ENCODE measurements at regions not wholly inside any gene's neighbourhood (a gene's known extent, or its start where the extent isn't known, plus 50 kb on each side); places are given as distances from the start of the nearest gene placed in this dataset.

- 43% methylated on average over 12 of the region's 13 CpGs for WGBS (ENCODE audit: low lambda C conversion rate)
- TF ChIP-seq NRF1 (IDR thresholded peaks at IDR 0.05; ENCODE audit: low read depth, low read length): no peak
- TF ChIP-seq SIN3A (IDR thresholded peaks at IDR 0.05; ENCODE audit: borderline replicate concordance, low read depth, low read length): no peak
- no peak for TF ChIP-seq RFX5 (IDR thresholded peaks at IDR 0.05; ENCODE audit: low read length)
- TF ChIP-seq MEF2A (IDR thresholded peaks at IDR 0.05; ENCODE audit: borderline replicate concordance, low read depth): no peak
- TF ChIP-seq ELF1 (IDR thresholded peaks at IDR 0.05): no peak
- TF ChIP-seq TCF12 (IDR thresholded peaks at IDR 0.05): no peak
- no peak for TF ChIP-seq RXRA (IDR thresholded peaks at IDR 0.05; ENCODE audit: borderline replicate concordance, low read depth)
- no peak for TF ChIP-seq PBX3 (IDR thresholded peaks at IDR 0.05)
- TF ChIP-seq EZH2phosphoT487 (IDR thresholded peaks at IDR 0.05; ENCODE audit: borderline replicate concordance, low read depth): no peak
- TF ChIP-seq TAF1 (IDR thresholded peaks at IDR 0.05; ENCODE audit: borderline replicate concordance, low read depth, low read length): no peak
- TF ChIP-seq CTCF (IDR thresholded peaks at IDR 0.05): no peak
- TF ChIP-seq CHD2 (IDR thresholded peaks at IDR 0.05; ENCODE audit: low read length, partially characterized antibody): no peak
- no peak for TF ChIP-seq GATA2 (CRISPR knock-in tag; IDR thresholded peaks at IDR 0.05)
- no peak for TF ChIP-seq JUND (IDR thresholded peaks at IDR 0.05)
- no peak for TF ChIP-seq IRF3 (IDR thresholded peaks at IDR 0.05; ENCODE audit: low read depth, low read length)
- Histone ChIP-seq H3K4me2 (no peak overlapping the region), H3K4me3 (ENCODE audit: low read depth in 2 of 2, low read length in 1 of 2) (no peak overlapping the region), H3K27ac (ENCODE audit: low read depth in 2 of 2, low read length in 1 of 2) (no peak overlapping the region), H3K9me3 (no peaks in the 10 kb centered on the region), H3F3A (replicated peaks; ENCODE audit: insufficient read depth) (no peaks in the 10 kb centered on the region), H3K9me2 (no peaks in the 10 kb centered on the region), H2AFZ (ENCODE audit: low read depth) (no peak overlapping the region), H3K27me3 (ENCODE audit: insufficient read depth) (no peaks in the 10 kb centered on the region), H3K4me1 (ENCODE audit: control insufficient read depth in 1 of 2, insufficient read depth in 2 of 2, low read depth in 1 of 2, low read length in 1 of 2) (peaks cover 0 to 11% of the 10 kb centered on the region in 2 experiments; a peak in 1 of 4 replicates), H3K9ac (no peak overlapping the region), H4K20me1 (ENCODE audit: insufficient read depth) (no peaks in the 10 kb centered on the region), H3K79me2 (ENCODE audit: insufficient read depth) (no peaks in the 10 kb centered on the region), H3K36me3 (replicated peaks in 1 of 2; ENCODE audit: control insufficient read depth in 1 of 2, insufficient read depth in 2 of 2, low read length in 1 of 2) (no peaks in the 10 kb centered on the region)
- no peak for DNase-seq
- CTCF ChIA-PET: interaction anchor here (1.3 kb wide), 1 partner anchor 10 kb away, joined by 3 read pairs; no protein-coding TSS in a partner anchor
- POLR2A ChIA-PET: no interaction called here
These were observed 497.8 kb upstream of the MYT1L start for GRCh38 chr2:2828774-2829368.
